H9 (cell line): ENCODE measurements at regions not wholly inside any gene's neighbourhood (a gene's known extent, or its start where the extent isn't known, plus 50 kb on each side); places are given as distances from the start of the nearest gene placed in this dataset.

Experiments used
- DNase-seq: peaks from one replicate; pipeline ENCODE4 v3.0.0-alpha.2; 2017
- H2AFZ ChIP-seq: one replicate; pipeline ENCODE4 v1.6.1; 2013; ENCODE audit warnings: mild to moderate bottlenecking, low read length, control low read depth, moderate library complexity
- H2AK5ac ChIP-seq: 2 replicates; pipeline ENCODE4 v1.6.1; 2013; ENCODE audit warnings: low read length, control low read depth, mixed read lengths; ENCODE audit not compliant: insufficient read length
- H2BK120ac ChIP-seq: one replicate; pipeline ENCODE4 v1.6.1; 2013; ENCODE audit warnings: low read depth, mild to moderate bottlenecking, low read length, control low read depth, inconsistent platforms; ENCODE audit not compliant: poor library complexity, severe bottlenecking
- H2BK12ac ChIP-seq: 2 replicates; pipeline ENCODE4 v1.6.1; 2013; ENCODE audit warnings: low read length, control low read depth, mixed read lengths, low read depth; ENCODE audit not compliant: insufficient read length
- H2BK15ac ChIP-seq: 2 replicates; pipeline ENCODE4 v1.6.1; 2013; ENCODE audit warnings: low read depth, low read length, control low read depth
- H2BK20ac ChIP-seq: one replicate; pipeline ENCODE4 v1.6.1; 2013; ENCODE audit warnings: low read depth, mild to moderate bottlenecking, low read length, control low read depth, inconsistent platforms; ENCODE audit not compliant: poor library complexity, severe bottlenecking
- H2BK5ac ChIP-seq: 2 replicates; pipeline ENCODE4 v1.6.1; 2013; ENCODE audit warnings: low read length, control low read depth, mixed read lengths; ENCODE audit not compliant: insufficient read length
- H3K14ac ChIP-seq: 2 replicates; pipeline ENCODE4 v1.6.1; 2013; ENCODE audit warnings: low read length, control low read depth; ENCODE audit not compliant: insufficient read depth
- H3K18ac ChIP-seq: 2 replicates; pipeline ENCODE4 v1.6.1; 2013; ENCODE audit warnings: low read depth, mild to moderate bottlenecking, mixed read lengths, low read length, control low read depth; ENCODE audit not compliant: insufficient read length
- H3K23ac ChIP-seq: 2 replicates; pipeline ENCODE4 v1.6.1; 2013; ENCODE audit warnings: low read length, control low read depth, mixed read lengths, low read depth; ENCODE audit not compliant: insufficient read length
- H3K23me2 ChIP-seq: 2 replicates; pipeline ENCODE4 v1.6.1; 2013; ENCODE audit warnings: low read depth, mild to moderate bottlenecking, mixed read lengths, low read length, control low read depth; ENCODE audit not compliant: insufficient read length, poor library complexity, severe bottlenecking
- H3K27ac ChIP-seq: 2 replicates; pipeline ENCODE4 v1.5.1; 2013; ENCODE audit warnings: low read length, control low read depth, mixed read lengths, low read depth; ENCODE audit not compliant: insufficient read length
- H3K27me3 ChIP-seq: 2 replicates; pipeline ENCODE4 v1.6.1; 2013; ENCODE audit warnings: low read length, control low read depth, inconsistent platforms; ENCODE audit not compliant: insufficient read depth
- H3K4ac ChIP-seq: 2 replicates; pipeline ENCODE4 v1.6.1; 2013; ENCODE audit warnings: low read depth, mild to moderate bottlenecking, control low read depth, inconsistent platforms, low read length, moderate library complexity
- H3K4me1 ChIP-seq: 2 replicates; pipeline ENCODE4 v1.6.1; 2013; ENCODE audit warnings: low read length, control low read depth, inconsistent platforms; ENCODE audit not compliant: insufficient read depth
- H3K4me2 ChIP-seq: 2 replicates; pipeline ENCODE4 v1.6.1; 2013; ENCODE audit warnings: low read length, control low read depth, mixed read lengths; ENCODE audit not compliant: insufficient read length, insufficient read depth
- H3K56ac ChIP-seq: 2 replicates; pipeline ENCODE4 v1.6.1; 2013; ENCODE audit warnings: low read depth, mild to moderate bottlenecking, mixed read lengths, low read length, control low read depth; ENCODE audit not compliant: insufficient read length
- H3K79me1 ChIP-seq: 2 replicates; pipeline ENCODE4 v1.6.1; 2013; ENCODE audit warnings: low read depth, mild to moderate bottlenecking, moderate library complexity, low read length, control low read depth, inconsistent platforms; ENCODE audit not compliant: insufficient read depth, poor library complexity, severe bottlenecking
- H3K79me2 ChIP-seq: 2 replicates; pipeline ENCODE4 v1.6.1; 2013; ENCODE audit warnings: low read length, control low read depth, inconsistent platforms; ENCODE audit not compliant: insufficient read depth
- H3K9ac ChIP-seq: 2 replicates; pipeline ENCODE4 v1.6.1; 2013; ENCODE audit warnings: low read length, control low read depth, mixed read lengths; ENCODE audit not compliant: insufficient read length; ENCODE audit errors: extremely low read depth
- H3K9me3 ChIP-seq: one replicate; pipeline ENCODE4 v1.6.1; 2013; ENCODE audit warnings: low read depth, low read length, inconsistent platforms; ENCODE audit not compliant: control insufficient read depth
- H3T11ph ChIP-seq: one replicate; pipeline ENCODE4 v1.6.1; 2013; ENCODE audit warnings: mild to moderate bottlenecking, low read length, control low read depth, inconsistent platforms
- H4K20me1 ChIP-seq: one replicate; pipeline ENCODE4 v1.6.1; 2013; ENCODE audit not compliant: control insufficient read depth, insufficient read length, insufficient read depth
- H4K5ac ChIP-seq: 2 replicates; pipeline ENCODE4 v1.6.1; 2013; ENCODE audit warnings: low read depth, mild to moderate bottlenecking, mixed read lengths, low read length, control low read depth; ENCODE audit not compliant: insufficient read length
- H4K8ac ChIP-seq: replicated peaks from 2 replicates; pipeline ENCODE4 v1.6.1; 2013; ENCODE audit warnings: low read length, control low read depth, mixed read lengths, low read depth; ENCODE audit not compliant: insufficient read length
- H4K91ac ChIP-seq: 2 replicates; pipeline ENCODE4 v1.6.1; 2013; ENCODE audit warnings: low read depth, mild to moderate bottlenecking, moderate library complexity, mixed read lengths, low read length, control low read depth; ENCODE audit not compliant: insufficient read length
- H3K27ac Mint-ChIP-seq, 3 experiments: 2 replicates in 2 of 3; 3 replicates in 1 of 3; pipeline ENCODE4 v1.8.0; 2020 to 2021; ENCODE audit warnings: mixed read lengths in 3 of 3, mild to moderate bottlenecking in 1 of 3, moderate library complexity in 1 of 3
- H3K27me3 Mint-ChIP-seq: 2 replicates; pipeline ENCODE4 v1.8.0; 2021; ENCODE audit warnings: low read depth, mild to moderate bottlenecking, moderate library complexity, mixed read lengths
- H3K36me3 Mint-ChIP-seq, 3 experiments: 2 replicates in 2 of 3; 3 replicates in 1 of 3; pipeline ENCODE4 v1.8.0; 2020 to 2021; ENCODE audit warnings: low read depth in 3 of 3, mixed read lengths in 3 of 3; ENCODE audit not compliant: insufficient read depth in 1 of 3
- H3K4me1 Mint-ChIP-seq, 2 experiments: 2 replicates each; pipeline ENCODE4 v1.8.0; 2020; ENCODE audit warnings: mixed read lengths in 2 of 2
- H3K4me3 Mint-ChIP-seq, 2 experiments: 2 replicates in 1 of 2; 3 replicates in 1 of 2; pipeline ENCODE4 v1.8.0; 2020 to 2021; ENCODE audit warnings: mild to moderate bottlenecking in 2 of 2, mixed read lengths in 2 of 2, moderate library complexity in 1 of 2
- H3K9me3 Mint-ChIP-seq, 2 experiments: 2 replicates in 1 of 2; 3 replicates in 1 of 2; pipeline ENCODE4 v1.8.0; 2020; ENCODE audit warnings: mild to moderate bottlenecking in 2 of 2, mixed read lengths in 2 of 2, moderate library complexity in 1 of 2
- CTCF ChIP-seq: fragments of 200-600 bp; sonication (generic); conservative IDR thresholded peaks from 3 replicates; pipeline ENCODE4 v1.8.0; 2021; ENCODE audit warnings: antibody characterized with exemption, mild to moderate bottlenecking
- WGBS: extraction: QIAGEN DNeasy Blood & Tissue Kit; methylation state at CpG from one replicate; pipeline ENCODE4 v1.1.7; 2013; ENCODE audit warnings: missing lambda C conversion rate, low lambda C conversion rate, mixed read lengths; ENCODE audit not compliant: insufficient read length; ENCODE audit errors: extremely low coverage; 5-methylcytosine and 5-hydroxymethylcytosine counted together

DNA sequence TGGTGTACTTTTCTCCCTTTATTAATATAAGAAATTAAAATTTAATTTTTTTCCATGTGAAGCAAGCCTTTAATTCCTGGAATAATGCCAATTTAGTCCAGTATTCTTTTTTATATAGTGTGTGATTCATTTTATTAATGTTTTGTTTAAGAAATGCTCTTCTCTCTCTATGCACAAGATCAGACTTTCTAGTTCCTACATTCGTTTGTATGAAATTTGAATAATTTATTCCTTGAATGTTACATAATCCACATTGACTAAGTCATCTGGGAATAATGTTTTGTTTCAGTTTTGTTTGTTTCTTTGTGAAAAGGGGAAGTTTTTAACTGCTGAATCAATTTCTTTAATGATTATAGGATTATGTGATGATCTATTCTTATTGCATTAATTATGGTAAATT is 181.4 kb upstream of the ID4 start:
- Histone ChIP-seq H2BK15ac (no peak overlapping the region), H4K91ac (no peak overlapping the region), H3K9ac (no peak overlapping the region), H3T11ph (no peak overlapping the region), H2AK5ac (no peak overlapping the region), H3K18ac (no peak overlapping the region), H3K14ac (no peak overlapping the region), H3K27ac (no peak overlapping the region), H4K8ac (no peak overlapping the region), H3K27me3 (no peaks in the 10 kb centered on the region), H3K23ac (no peak overlapping the region), H2AFZ (no peak overlapping the region), H3K4ac (no peak overlapping the region), H3K9me3 (no peaks in the 10 kb centered on the region), H2BK20ac (no peak overlapping the region), H3K56ac (no peak overlapping the region), H2BK12ac (no peak overlapping the region), H3K23me2 (no peaks in the 10 kb centered on the region), H3K4me1 (peaks cover 4% of the 10 kb centered on the region; the same call in 1 of the 2 replicates), H2BK120ac (no peak overlapping the region), H3K79me2 (no peaks in the 10 kb centered on the region), H3K79me1 (no peaks in the 10 kb centered on the region), H2BK5ac (no peak overlapping the region), H3K4me2 (no peak overlapping the region), H4K5ac (no peak overlapping the region), H4K20me1 (no peaks in the 10 kb centered on the region)
- peaks cover 0 to 1% (median 0%) of the 10 kb centered on the region in 3 experiments; a peak in 2 of 7 replicates for H3K36me3 Mint-ChIP-seq
- H3K4me1 Mint-ChIP-seq: peaks cover 17 to 22% of the 10 kb centered on the region in 2 experiments
- H3K27ac Mint-ChIP-seq: no peak overlapping the region
- no CpG with 5 or more reads among the region's 1 CpG for WGBS
- no peak for TF ChIP-seq CTCF
- peaks cover 2 to 3% of the 10 kb centered on the region in 2 experiments; a peak in 4 of 5 replicates for H3K9me3 Mint-ChIP-seq
- no peak for DNase-seq
- H3K27me3 Mint-ChIP-seq: no peaks in the 10 kb centered on the region
- no peak overlapping the region for H3K4me3 Mint-ChIP-seq
